Muscle of arm (tissue), 1 donor: ENCODE measurements at regions not wholly inside any gene's neighbourhood (a gene's known extent, or its start where the extent isn't known, plus 50 kb on each side); places are given as distances from the start of the nearest gene placed in this dataset.

Experiments used
- DNase-seq: peaks from one replicate; pipeline ENCODE4 v3.0.0-alpha.2; 2013

DNA sequence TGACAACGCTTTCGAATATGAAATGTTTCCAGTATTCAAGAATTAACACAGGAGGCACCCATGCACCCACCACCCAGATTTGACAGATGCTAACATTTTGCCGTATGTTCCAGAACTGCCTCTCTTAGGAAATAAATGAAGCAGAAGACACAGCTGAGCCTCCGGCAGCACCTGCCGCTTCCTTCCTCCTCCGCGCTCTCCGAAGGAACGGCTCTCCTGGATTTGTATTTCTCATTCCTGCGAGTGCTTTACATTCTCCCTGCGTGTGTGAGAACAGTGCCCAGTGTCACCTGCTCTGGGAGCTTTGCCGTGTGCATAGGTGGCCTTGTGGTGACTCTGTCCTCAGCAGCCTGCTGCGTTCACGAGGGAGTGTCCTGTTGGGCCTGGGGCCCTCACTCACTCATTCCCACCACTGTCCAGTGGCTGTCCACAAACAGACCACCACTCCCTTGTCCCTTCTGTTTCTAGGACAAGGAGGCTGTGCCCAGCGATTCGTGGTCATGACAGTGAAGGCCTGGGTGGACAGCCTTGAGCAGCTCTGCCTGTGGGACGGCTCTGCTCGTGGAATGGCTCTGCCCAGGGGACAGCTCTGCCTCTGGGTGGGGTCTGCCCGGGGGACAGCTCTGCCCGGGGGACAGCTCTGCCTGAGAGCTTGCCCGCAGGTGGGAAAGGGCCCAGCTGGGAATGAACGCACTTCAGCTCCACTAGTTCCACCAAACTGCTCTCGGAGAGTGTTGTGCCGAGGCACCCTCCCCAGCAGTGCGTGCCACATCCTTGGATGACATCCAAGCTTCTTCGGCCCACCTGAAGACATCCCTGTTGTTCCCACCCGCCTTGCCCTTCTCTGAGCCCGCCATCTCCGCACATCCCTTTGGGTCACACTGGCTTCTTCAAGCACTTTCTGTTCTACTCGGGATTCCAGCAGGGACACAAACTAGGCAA is 170.5 kb upstream of the PPP1R26 start:
- no peak for DNase-seq

DNA sequence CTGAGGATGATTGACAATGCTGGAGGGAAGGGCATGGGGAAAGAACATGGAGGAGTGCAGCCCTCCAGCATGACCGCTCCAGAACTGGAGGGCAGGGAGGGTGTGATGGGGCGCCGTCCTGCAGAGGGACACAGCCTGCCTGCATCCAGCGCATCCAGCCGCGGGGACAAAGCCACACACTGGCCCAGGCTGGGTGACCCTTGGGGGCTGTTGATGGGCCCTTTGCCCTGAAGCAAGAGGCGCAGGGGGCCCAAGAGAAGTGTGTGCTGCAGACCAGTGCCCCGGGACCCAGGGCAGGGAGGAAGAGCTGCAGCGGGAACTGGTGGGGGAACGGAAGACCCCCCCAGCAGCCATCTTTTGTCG is 169.8 kb upstream of the PPP1R26 start:
- DNase-seq: no peak

DNA sequence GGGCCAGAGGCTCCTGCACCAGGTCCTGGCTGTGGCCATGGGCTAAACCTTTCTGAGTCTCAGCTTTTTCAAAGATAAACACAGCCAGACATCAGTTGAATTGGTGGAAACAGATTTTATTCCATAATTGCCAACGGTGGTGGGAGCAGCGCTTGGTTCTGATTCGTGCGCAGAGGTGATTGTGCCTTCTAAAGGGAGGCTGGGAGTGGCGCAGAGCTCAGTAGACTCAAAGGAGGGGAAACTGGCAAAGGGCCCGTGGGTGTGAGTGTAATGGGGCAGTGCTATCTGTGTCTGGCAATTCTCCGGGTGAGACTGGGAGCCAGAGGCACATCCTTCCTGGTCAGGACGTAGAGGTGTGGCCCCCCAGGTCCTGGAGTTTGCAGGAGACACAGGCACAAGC is 169.4 kb upstream of the PPP1R26 start:
- DNase-seq: no peak

DNA sequence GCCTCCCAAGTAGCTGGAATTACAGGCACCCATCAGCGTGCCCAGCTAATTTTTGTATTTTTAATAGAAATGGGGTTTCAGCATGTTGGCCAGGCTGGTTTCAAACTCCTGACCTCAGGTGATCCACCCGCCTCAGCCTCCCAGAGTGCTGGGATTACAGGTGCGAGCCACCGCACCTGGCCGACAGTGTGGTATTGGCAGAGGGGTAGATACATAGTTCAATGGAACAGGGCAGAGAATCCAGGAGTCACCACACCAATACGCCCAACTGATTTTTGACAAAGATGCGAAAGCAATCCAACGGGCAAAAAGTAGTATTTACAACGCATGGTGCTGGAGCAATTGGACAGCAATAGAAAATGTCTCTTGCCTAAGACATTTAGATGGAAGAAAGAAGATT is 164.0 kb upstream of the PPP1R26 start:
- no peak for DNase-seq

DNA sequence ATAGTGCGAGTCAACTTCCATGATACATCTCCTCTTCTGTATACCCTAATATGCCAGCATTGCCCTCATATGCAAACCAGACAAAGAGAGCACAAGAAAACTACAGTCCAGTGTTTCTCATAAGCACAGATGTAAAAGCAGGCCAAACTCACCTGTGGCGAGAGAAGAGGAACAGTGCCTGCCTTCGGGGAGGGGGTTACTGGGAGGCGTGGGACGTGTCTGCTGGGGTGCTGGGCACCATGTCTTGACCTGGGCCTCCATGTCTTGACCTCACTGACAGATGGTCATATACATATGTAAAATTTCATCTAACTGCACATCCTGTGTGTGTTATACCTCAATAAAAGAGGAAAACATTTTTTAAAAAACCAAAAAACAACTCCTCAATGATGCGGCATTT is 159.3 kb upstream of the PPP1R26 start:
- no peak for DNase-seq

DNA sequence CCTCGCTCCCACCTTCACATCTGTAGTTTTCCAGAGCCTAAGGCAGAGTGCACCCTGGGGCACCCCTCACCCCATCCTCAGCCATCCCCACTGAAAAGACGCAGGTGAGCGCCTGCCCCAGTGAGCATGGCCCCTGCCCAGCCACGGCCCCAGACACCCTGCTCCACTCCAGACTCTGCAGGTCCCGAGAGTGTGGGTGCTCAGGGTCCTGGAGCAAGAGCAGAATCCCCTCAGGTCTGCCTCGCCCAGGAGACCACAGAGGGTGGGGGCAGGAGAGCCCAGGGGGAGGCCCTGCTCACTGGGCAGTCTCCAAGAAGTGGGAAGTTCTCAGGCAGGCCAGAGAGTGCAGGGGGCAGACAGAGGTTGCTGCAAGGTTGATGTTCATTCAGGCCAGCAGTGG is 158.6 kb upstream of the PPP1R26 start:
- no peak for DNase-seq

DNA sequence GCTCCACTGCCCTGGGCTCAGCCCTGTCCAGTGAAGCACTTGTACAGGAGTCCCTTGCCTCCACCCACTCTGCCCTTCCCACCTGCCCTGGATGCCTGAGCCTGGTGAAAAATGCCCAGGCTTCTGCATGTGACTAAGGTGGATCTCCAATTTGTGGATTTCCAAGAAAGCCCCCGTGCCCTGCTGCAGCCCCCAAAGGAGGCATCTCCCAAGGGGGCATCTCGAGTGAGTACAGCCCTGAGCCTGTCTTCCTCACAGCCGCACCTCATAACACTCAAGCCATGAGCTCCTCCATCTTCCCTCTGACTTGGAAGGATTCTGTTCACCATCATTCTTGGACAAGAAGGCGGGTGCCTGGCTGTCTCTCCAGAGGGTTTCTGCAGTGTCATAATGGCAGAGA is 158.0 kb upstream of the PPP1R26 start:
- DNase-seq: no peak

DNA sequence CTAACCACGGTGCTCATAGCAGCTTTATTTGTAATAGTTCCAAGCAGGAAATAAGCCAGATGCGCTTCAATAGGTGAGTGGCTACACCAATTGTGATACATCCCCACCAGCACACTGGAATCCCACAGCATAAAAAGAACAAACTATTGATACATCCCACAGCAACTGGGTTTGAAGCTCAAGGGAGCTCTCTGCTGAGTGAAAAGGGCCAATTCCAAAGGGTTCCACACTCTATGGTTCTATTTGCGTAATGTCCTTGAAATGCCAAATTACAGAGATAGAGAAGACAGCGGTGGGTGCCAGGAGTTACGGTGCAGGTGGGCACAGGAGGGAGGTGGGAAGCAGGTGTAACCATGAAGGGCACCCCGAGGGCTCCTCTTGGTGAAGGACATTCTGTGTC is 155.3 kb upstream of the PPP1R26 start:
- no peak for DNase-seq

DNA sequence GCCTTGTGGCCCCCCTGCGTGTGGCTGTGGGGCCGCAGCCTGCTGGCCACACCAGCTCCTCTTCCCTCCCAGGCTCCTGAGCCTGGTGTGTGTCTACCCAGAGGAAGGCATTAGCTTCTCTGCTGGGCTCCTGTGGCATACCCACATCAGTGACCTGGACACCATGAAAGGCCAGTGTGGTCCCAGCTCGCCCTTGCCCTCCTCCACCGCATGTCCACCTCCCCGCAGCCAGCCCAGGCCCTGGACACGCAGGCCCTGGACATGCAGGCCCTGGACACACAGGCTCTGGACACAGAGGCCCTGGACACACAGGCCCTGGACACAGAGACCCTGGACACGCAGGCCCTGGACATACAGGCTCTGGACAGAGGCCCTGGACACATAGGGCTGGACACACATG is 153.4 kb upstream of the PPP1R26 start:
- DNase-seq: no peak

DNA sequence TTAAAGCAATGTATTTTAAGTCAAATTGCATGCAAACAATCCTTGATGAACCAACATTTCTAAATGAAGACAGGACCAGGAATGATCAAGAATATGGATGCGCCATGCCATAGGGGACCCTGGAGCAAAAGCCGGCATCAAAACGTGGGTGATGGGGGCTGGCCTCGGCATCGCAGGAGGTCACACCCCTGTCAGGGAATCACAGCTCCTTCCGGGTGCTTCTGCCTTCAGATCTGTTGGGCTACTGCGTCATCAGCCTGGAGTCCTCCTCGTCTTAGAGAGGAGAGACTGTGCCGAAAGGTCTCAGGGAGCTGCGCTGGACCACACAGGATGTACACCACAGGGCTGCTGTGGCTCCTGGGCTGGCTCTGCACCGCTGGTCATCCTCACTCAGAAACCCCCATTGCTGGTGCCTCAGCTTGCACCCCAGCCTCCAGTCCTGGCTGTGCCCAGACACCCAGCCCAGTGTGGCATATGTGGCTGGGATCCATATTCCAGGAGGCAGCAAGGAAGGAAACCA is 152.9 kb upstream of the PPP1R26 start:
- no peak for DNase-seq

DNA sequence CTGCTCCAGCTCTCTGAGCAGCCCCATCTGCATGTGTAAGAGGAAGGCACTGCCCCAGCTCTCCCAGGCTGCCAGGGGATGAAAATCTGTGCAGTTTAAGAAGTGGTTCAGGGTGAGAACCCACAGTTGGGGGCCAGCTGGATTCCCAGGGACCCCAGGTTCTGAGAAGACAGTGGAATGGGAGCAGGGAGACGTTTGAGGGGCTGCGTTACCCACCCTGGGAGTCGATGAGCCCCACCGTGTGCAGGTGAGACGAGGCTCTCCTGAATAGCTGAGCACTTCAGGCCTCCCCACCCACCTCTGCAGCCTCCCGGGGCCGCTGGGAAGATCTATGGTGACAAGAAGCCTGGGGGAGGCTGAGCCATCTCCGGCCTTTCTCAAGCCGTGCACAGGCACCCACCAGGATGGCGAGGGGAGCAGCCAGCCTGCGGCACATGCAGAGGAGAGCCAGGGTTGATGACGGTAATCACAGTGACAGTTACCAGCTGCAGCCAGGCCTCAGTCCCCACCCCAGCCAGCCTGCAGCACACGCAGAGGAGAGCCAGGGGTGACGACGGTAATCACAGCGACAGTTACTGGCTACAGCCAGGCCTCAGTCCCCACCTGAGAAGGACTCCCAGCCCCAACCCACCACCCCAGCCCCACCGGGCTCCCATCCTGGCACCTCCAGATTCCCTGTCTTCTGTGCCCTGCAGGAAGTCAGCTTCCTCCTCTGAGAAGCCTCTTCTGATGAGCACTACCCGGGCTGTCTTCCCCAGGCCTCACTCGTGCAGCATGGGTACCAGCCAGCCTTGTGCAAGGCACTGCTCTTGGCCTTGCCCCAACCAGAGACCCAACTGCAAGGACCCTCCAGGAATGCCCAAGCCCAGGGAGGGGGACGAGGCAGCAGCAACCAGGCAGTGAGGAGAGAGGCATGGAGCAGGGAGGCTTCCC is 150.8 kb upstream of the PPP1R26 start:
- no peak for DNase-seq

DNA sequence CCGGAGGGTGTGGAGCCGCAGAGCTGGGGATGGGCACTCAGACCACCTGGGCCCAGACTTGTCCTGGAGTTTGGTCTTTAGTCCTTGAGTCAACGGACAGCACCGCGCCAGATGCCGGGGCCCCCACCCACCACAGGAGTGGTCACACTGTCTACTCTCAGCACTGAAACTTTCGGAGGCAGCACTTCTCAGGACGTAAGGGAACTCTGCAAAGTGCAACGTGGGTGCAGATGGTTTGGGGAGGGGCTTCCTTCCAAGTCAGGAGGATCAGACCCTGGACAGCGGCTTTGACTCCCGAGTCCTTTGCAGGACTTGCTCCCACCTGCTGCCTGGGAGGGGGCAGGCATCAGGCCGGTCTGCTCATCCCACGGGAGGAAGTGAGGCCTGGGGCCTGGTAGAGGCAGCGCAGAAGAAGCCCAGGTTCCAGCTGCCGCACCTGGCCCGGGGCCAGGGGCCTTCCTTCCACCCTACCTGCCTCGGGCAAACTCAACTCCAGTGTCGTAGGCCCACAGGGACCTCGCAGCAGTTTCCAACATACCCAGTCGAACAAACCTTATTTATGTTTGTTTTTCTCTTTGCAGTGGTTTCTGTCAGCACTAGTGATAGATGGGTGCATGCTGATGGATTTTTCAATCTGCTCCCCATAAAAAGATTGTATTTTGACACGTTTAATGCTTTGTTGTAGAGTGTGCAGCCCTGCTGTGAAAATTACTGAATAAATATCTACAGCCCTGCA is 149.8 kb upstream of the PPP1R26 start:
- no peak for DNase-seq

DNA sequence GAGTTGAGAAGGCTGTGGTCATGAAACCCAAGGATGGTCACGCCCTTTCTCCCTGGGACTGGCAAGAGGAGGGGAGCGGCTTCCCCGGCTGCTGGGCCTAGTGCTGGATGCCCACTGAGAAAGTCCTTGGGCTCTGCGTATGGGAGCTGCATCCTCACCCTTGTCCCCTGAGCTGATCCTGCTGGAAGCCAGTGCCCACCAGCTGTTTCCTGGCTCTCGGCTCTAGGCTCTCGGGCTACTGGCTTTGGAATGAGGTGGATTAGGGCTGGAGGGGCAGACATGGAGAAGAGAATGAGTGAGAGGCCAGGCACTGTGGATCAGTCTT is 149.3 kb upstream of the PPP1R26 start:
- no peak for DNase-seq

DNA sequence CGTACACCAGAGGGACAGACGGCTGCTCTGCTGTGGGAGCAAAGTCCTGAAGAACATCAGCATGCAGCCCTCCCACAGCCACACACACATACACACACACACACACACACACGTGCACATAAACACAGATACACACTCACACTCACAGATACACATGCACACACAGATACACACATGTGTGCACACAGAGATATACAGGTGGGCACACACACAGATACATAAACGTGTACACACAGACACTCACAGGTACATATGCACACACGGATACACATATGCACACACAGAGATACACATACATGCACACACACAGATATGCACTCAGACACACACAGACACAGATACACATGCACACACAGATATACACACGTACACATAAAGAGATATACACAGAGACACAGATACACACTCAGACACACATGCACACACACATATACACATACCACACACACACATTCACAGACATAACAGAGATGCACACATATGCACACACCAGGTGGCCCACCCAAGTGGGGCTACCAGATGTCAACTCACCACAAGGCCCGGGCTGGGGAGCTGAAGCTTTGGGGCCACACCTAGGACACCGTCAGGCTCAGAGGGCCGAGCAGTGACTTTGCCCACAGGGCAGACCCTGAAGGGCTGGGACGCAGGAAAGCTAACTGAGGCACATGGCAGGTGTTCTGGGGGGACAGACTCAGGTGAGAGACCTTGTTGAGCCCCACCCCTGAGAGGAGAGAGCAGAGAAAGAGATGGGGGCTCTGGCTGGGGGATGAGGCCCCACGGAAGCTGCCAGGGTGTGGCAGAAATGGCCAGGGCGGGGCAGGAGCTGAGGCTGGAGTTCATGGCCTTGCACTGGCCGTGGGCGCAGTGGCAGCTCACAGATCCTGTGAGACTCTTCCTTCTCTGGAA is 148.6 kb upstream of the PPP1R26 start:
- no peak for DNase-seq

DNA sequence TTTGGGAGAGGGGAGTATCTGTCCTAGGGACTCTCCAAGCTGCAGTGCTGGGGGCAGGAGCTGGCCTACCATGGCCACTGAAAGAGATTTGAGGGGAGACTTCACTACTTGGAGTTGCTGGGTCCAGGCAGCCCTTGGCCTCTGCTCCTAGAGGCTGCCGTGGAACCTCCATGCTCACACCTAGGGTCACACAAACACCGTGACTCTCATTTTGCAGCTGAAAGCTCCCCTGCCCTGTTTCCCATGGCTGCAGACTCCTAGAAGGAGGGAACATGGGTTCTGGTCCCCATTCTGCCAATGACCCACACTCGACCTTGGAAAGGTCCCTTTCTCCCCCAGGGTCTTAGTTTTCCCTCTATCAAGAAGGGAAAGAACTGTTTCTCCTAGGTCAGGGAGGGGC is 147.1 kb upstream of the PPP1R26 start:
- DNase-seq: no peak

DNA sequence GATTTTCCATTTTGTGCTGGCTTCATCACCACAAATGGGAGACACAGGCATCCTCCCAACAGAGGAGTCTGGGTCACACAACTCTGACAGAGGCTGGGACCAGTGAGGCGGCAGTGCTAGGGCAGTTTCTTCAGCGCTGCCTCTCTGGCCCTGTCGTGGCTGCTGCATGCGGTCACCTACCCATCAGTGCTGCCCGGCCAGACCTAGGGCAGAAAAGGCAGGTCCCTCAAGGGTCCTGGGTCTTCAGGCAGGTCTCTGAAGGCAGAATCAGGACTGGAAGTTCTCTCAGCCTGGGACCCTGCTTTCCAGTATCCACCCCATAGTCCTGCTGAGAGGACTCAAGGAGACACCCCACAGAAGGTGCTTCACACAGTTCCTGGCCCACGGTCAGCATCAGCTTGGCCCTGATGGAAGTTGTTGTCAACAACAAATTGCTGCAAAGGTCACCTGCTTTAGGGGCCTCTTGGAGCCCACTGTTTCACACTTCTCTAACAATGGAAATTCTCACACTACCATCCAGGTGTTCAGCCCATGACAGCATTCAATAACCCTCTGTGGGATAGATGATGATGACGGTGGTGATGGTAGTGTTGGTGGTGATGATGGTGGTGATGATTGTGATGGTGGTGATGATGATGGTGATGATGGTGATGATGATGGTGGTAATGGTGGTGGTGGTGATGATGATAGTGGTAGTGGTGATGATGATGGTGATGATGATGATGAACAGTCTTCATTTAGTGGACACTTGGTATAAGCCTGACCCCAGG is 146.4 kb upstream of the PPP1R26 start:
- no peak for DNase-seq

DNA sequence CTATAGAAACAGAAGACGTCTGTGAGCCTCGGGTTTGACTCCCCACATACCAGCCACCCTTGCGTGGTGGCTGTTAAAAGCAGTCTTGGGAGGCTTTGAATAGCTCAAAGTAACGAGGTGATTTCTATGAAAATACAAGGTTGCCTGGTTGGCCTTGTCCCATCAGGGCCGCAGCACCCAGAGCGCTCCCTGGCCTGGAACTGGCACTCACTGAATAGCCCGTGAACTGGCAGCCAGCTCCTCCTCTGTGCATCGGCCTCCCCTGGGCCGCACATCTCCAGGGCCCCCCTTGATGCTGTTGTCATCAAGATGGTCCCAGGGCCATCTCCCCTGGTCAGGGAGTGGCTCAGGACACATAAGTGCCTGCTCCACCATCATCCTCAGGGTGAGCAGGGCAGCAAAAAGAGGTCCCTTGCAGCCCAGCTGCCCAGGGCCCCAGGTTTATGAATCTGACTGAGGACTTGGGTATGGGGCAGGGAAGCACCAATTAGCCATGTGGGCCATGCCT is 144.6 kb upstream of the PPP1R26 start:
- no peak for DNase-seq

DNA sequence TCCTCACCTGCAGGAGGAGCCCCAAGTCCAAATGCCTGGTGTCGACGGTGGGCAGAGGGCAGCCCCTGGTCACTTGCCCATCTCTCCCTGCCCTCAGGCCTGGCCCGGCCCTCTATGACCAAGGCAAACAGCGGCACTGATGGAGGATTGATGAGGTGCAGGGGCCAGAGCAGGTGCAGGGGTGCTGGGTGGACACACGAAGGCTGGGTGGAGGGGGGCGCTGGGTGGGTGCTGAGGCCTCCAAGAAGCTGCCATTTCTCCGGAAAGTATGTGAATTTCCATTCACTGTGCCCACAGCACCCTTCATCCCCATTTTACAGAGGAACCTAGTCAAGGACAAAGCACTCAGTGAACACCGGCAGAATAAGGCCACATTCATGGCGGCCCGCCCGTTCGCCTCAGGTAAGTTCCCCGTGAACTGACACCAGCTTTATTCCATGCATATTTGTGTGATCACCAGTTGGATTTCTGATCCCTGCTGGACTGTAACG is 143.8 kb upstream of the PPP1R26 start:
- no peak for DNase-seq

DNA sequence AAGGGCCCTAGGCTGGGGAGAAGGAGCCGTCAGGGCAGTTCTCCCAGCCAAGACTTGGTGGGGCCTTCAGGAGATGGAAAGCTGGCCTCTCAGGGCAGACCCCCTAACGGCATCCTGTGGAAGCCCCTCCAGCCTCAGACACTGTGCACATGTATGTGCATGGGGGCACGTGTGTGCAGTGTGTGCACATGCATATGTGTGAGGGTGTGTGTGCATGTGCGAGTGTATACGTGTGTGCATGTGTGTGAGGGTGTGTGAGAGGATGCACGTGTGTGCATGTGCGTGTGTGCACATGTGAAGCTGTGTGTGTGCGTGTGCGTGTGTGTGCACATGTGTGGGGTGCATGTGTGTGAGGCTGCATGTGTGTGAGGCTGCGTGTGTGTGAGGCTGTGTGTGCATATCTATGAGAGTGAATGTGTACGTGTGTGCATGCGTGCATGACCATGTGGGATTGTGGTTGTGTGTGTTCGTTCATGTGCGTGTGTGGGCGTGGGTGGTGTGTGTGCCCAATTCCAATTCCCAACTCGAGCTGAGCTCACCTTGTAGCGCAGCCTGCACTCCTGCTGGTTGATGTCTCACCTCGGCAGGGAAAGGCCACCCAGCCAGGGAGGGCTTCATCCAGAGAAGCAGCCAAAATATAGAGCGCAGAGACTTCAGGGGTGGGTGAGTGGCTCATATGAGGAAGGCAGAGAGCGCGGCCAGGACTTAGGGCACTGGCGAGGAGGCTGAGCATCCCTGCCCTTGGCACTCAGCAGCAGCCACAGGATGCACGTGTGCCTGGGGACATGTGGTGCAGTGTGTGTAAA is 142.7 kb upstream of the PPP1R26 start:
- DNase-seq: no peak
